ENCODE measurements at regions not wholly inside any gene's neighbourhood (a gene's known extent, or its start where the extent isn't known, plus 50 kb on each side); places are given as distances from the start of the nearest gene placed in this dataset.

DNA sequence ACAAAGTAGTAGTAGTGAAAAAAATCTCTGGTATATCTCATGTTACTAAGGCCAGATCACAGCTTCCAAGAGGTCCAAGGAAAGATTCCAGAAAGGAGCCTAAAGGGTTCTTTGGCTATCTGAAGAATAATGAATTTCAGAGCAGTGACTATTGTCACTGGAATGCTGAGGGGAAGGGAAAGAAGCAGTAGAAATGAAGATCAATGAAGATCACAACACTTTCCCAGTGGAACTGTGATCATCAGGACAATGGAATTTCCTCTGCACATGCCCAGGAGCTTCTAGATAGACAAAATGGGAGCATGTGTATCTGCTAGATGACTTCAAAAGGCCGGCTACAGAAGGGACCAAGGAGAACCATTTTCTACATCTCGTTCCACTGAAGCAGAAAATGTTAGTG lies 219.5 kb upstream of the PHYHIPL start:
- TF ChIP-seq, protein P1, sequence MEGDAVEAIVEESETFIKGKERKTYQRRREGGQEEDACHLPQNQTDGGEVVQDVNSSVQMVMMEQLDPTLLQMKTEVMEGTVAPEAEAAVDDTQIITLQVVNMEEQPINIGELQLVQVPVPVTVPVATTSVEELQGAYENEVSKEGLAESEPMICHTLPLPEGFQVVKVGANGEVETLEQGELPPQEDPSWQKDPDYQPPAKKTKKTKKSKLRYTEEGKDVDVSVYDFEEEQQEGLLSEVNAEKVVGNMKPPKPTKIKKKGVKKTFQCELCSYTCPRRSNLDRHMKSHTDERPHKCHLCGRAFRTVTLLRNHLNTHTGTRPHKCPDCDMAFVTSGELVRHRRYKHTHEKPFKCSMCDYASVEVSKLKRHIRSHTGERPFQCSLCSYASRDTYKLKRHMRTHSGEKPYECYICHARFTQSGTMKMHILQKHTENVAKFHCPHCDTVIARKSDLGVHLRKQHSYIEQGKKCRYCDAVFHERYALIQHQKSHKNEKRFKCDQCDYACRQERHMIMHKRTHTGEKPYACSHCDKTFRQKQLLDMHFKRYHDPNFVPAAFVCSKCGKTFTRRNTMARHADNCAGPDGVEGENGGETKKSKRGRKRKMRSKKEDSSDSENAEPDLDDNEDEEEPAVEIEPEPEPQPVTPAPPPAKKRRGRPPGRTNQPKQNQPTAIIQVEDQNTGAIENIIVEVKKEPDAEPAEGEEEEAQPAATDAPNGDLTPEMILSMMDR (conservative IDR thresholded peaks at IDR 0.05), result no peak
- no peak overlapping the region for H3K27ac Mint-ChIP-seq
- no peaks in the 10 kb centered on the region for H3K36me3 Mint-ChIP-seq
- DNase-seq (ENCODE audit: extremely low spot score, unreplicated experiment), result no peak
- peaks cover 20% of the 10 kb centered on the region for H3K4me1 Mint-ChIP-seq (ENCODE audit: unreplicated experiment)
- no peak overlapping the region for H3K4me3 Mint-ChIP-seq
- H3K27me3 Mint-ChIP-seq, result no peaks in the 10 kb centered on the region
- peaks cover 14% of the 10 kb centered on the region for H3K9me3 Mint-ChIP-seq

DNA sequence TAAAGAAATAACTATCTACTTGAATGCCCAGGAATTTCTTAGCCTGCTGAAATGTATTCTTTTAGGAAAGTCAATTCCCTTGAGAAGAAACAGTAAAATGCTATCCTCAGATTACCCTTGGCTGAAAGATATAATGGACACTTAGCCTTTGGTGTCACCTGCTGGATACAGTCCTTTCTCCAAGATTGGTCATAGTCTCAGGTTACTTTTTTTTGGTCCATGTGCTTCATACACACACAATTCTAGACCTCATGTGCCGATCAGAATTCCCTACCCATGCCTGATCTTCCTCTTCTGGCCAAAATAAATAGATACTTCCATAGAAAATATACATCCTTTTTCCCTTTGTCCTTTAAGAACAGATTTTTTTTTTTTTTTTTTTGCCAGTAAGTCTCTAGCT lies 218.9 kb upstream of the PHYHIPL start:
- DNase-seq (ENCODE audit: extremely low spot score, unreplicated experiment), result no peak
- H3K36me3 Mint-ChIP-seq, result no peaks in the 10 kb centered on the region
- H3K4me3 Mint-ChIP-seq, result no peak overlapping the region
- H3K27ac Mint-ChIP-seq, result no peak overlapping the region
- peaks cover 20% of the 10 kb centered on the region for H3K4me1 Mint-ChIP-seq (ENCODE audit: unreplicated experiment)
- no peaks in the 10 kb centered on the region for H3K27me3 Mint-ChIP-seq
- H3K9me3 Mint-ChIP-seq, result peaks cover 14% of the 10 kb centered on the region
- TF ChIP-seq, protein P1 (conservative IDR thresholded peaks at IDR 0.05), result no peak

DNA sequence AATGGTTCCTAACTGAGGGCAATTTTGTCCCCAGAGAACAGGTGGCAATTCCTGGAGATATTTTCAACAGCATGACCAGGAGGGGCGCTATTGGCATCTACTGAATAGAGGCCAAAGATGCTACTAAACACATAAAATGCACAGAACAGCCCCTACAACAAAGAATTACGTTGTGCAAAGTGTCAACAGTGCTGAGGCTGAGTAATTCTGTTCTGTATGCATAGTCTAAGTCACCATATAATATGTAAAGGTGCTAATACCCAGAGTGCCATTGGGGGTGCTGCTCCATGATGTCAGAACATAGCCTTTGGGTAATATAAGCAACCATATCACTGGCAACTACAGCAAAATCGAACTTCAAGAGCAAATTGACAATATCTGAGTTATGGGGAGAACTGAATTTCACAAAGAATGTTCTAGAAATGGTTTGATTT lies 213.3 kb upstream of the PHYHIPL start:
- H3K4me1 Mint-ChIP-seq (ENCODE audit: unreplicated experiment), result peaks cover 24% of the 10 kb centered on the region
- H3K9me3 Mint-ChIP-seq, result no peaks in the 10 kb centered on the region
- H3K36me3 Mint-ChIP-seq, result no peaks in the 10 kb centered on the region
- no peak for DNase-seq (ENCODE audit: extremely low spot score, unreplicated experiment)
- no peak overlapping the region for H3K27ac Mint-ChIP-seq
- H3K27me3 Mint-ChIP-seq, result peaks cover 4% of the 10 kb centered on the region
- no peak overlapping the region for H3K4me3 Mint-ChIP-seq
- TF ChIP-seq, protein P1 (conservative IDR thresholded peaks at IDR 0.05), result peak; percentile 67

DNA sequence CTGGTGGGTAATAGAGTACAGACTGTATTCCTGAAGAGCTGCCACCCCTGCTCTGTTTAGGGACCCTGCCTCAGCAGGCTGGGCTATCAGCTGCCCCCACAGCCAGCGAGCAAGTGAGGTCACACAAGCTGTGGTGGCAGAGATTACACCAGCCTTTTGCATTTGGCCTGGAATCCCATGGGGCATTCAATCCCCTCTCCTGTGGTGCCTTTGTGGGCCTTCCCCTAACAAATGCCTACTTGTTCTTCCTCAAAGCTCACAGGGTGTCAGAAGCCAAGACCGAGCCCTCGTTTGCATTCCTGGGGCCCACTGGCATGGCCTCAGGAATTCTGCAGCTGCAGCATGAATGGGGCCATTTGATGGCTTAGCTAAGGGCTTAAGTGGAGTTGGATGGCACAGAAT lies 212.7 kb upstream of the PHYHIPL start:
- peaks cover 30% of the 10 kb centered on the region for H3K4me1 Mint-ChIP-seq (ENCODE audit: unreplicated experiment)
- no peaks in the 10 kb centered on the region for H3K36me3 Mint-ChIP-seq
- TF ChIP-seq, protein P1 (conservative IDR thresholded peaks at IDR 0.05), result no peak
- H3K9me3 Mint-ChIP-seq, result no peaks in the 10 kb centered on the region
- H3K27ac Mint-ChIP-seq, result peak overlapping the region; percentile 32
- peaks cover 4% of the 10 kb centered on the region for H3K27me3 Mint-ChIP-seq
- no peak overlapping the region for H3K4me3 Mint-ChIP-seq
- DNase-seq (ENCODE audit: extremely low spot score, unreplicated experiment), result no peak

DNA sequence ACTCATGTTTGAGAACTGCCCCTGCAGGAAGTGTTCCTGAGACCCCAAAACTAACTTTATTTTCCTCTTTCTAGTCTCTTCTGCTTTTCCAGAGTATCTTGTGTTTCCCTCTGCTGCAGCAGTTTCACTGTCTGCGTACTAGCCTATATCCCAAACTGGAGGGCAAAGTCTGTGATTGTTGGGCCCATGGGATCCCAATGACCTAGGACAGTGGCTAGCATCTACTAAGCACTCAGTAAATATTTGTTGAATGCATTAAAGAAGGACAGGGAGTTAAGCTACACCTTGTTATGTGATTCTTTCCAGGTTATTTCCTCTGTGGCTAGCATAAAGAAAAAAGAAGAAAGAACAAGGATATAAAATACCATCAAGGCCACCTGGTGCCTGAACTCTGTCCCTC lies 210.6 kb upstream of the PHYHIPL start:
- H3K36me3 Mint-ChIP-seq, result peaks cover 6% of the 10 kb centered on the region
- peaks cover 4% of the 10 kb centered on the region for H3K27me3 Mint-ChIP-seq

More for the DNA sequence above, 210.6 kb upstream of the PHYHIPL start:
- Mint-ChIP-seq H3K4me3 (no peak overlapping the region), H3K9me3 (no peaks in the 10 kb centered on the region), H3K4me1 (ENCODE audit: unreplicated experiment) (peaks cover 33% of the 10 kb centered on the region), H3K27ac (no peak overlapping the region)
- DNase-seq (ENCODE audit: extremely low spot score, unreplicated experiment), result no peak
- TF ChIP-seq, protein P1 (conservative IDR thresholded peaks at IDR 0.05), result no peak
